GM18858 (cell line): ENCODE measurements at regions not wholly inside any gene's neighbourhood (a gene's known extent, or its start where the extent isn't known, plus 50 kb on each side); places are given as distances from the start of the nearest gene placed in this dataset.

Experiments used
- ATAC-seq: cut with Tn5 transposase; IDR thresholded peaks from one replicate; pipeline ENCODE4 v1.9.1; 2021; ENCODE audit not compliant: unreplicated experiment

DNA sequence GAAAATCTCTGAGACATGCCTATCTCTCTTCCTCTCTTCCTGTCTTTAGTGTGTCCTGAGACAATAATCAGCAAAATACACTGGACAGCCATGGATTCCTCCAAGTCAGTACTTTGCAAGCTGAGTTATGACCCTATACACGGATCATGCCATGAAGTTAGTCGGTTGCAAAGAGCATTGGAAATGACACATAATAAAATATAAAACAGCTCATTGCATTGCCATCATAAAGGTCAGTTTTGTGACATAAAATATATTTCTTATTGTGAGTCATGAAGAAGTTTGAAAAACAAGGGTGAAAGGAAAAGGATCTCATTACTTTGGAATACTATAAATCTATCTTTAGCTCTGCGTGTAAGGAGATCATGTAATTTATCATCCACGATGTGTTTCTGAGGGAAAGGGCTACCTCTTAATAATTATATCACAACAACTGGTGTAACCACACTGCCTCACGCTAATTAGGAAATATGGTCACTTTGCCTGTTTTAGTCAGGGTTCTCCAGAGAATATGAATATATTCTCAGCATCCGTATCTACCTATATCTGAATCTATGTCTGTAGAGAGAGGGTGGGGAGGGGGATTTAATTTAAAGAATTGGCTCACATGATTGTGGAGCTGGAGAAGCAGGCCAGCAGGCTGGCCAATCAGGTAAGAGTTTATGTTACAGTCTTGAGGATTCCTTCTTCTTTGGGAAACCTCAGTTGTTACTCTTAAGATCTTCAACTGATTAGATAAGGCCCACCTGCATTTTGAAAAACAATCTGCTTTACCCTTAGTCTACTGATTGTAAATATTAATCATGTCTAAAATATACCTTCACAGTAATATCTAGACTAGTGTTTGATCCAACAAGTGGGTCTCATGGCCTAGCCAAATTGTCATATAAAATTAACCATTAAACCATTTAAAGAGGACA, 198.8 kb downstream of the FAT3 start:
- ATAC-seq = no peak

DNA sequence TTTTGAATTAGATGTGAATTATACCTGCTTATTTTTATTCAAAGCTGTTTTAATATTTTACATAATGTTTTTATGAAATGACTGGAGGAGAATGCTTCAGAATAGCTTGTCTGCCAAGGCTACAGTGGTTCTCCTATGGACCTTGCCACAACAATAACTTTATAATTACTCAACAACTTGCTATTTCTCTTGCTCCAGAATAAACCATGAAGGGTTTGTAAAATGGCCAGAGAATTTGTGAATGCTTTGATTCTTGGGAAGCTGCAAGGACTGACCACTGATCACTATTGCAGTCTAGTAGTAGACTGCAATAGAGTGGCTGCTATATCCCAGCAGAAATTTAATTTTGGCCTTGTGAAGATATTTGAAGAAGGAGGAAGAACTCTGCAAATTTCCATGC, 199.7 kb downstream of the FAT3 start:
- no peak for ATAC-seq

DNA sequence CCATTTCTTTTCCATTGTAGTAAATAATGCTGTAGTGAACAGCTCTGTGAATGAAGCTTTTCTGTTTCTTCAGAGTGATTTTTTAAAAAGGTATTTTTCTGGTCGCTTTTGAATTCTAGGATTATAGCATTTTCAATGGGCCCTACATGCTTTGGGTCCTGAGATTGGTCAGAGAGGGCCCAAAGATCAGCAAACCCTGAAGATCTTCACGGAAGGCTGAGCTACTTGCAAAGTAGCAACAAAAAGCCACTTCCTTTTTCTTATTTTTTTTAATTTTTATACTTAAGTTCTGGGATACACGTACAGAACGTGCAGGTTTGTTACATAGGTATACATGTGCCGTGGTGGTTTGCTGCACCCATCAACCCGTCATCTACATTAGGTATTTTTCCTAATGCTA, 200.5 kb downstream of the FAT3 start:
- no peak for ATAC-seq

DNA sequence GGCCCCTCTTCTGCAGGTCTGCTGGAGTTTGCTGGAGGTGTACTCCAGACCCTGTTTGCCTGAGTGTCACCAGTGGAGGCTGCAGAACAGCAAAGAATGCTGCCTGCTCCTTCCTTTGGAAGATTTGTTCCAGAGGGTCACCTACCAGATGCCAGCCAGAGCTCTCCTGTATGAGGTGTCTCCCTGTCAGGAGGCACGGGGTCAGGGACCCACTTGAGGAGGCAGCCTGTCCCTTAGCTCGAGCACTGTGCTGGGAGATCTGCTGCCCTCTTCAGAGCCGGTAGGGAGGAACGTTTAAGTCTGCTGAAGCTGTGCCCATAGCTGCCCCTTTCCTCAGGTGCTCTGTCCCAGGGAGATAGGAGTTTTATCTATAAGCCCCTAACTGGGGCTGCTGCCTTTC, 207.9 kb downstream of the FAT3 start:
- ATAC-seq = no peak

DNA sequence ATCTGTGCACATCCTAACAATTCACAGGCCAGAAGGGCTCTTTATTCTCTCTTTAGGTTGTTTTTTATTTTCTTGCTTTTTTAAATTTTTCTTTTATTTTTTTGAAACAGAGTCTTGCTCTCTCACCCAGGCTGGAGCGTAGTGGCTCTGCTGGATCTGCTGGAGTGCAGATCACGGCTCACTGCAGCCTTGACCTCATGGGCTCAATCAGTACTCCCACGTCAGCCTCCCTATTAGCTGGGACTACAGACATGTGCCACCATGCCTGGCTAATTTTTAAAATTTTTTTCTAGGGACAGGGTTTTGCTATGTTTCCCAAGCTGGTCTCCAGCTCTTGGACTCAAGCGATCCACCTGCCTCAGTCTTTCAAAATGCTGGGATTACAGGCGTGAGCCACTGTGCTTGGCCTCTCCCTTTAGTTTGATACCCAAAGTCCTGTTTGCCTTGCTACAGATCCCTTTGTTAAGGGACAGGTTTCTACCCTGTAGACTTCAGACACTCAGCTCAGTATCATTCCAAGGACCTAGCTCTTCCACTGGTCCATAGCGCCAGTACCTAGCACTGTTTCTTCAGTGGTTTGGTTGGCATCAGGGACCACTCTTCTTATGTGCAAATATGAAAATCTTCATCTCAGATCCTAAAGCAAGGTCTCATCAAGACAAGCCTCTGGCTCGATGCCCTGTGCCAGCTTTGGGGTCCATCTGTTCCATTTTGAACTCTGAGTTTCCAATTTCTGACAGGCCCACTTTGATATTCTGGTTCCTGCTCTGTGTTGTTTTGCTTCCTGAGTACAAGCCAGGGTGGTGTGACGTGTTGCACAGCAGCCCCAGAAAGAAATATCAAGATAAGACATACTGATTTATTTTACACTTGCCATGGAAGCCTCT, 211.7 kb downstream of the FAT3 start:
- ATAC-seq = no peak

DNA sequence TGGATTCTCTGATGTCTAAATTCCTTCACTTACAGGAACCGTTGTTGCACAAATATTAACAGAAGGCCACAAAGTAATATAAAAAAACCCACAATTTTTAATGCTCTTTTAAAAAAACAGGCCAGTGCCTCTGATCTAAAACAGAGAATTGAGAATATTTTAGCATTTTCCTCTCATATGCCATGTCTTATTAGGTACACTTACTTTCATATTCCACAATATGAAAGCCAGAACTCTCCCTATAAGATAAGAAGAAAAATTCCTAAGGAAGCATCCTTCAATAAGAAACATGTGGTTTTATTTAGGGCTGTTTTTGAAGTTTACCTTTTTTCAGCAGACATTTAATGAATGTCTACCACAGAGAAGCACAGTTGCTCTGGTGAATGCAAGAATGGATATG, 214.5 kb downstream of the FAT3 start:
- no peak for ATAC-seq

DNA sequence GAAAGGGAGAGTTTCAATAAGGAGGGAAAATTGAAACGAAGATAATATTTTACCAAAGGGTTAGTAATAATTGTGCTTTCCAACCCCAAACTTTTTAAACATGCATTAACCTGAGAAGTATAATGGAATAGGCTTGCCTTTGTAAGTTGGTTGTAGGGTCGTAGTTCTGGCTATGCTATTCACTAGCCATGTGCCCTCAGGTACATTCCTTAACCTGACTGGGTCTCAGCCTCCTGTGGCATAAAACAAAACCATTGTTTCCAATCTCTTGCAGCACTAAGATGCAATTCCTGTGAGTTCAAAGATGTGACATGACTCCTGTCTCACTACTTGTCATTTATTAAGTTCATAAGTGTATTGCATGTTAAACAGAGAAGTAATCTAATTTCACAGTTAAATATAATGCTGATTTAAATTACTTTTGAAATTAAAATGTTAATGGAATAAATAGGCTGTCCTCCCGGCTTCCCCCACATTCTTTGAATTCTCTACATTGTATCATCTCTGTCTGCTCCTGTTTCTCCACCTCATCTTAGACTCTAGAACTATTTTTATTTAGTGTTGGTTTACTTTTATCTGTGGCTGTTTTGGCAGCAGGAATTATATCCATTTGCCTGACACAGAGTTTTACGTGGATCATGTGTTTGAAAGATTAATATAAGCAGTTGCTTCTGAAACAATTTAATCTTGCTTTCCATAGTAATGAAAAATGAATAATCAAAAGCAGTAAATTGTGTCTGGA, 216.3 kb downstream of the FAT3 start:
- ATAC-seq = no peak

DNA sequence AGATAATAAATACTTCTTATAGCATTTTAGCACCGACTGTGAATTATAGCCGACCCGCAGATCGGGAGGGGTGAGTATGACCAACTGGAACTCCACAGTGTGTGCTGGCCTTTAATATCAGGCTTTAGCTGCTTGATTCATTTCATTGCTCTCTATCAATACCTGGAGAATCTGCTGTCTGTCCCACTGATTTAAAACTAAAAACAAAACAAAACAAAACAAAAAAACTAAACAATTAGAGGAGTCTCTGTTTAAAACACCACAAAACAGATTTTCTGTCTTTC, 216.8 kb downstream of the FAT3 start:
- ATAC-seq = no peak

DNA sequence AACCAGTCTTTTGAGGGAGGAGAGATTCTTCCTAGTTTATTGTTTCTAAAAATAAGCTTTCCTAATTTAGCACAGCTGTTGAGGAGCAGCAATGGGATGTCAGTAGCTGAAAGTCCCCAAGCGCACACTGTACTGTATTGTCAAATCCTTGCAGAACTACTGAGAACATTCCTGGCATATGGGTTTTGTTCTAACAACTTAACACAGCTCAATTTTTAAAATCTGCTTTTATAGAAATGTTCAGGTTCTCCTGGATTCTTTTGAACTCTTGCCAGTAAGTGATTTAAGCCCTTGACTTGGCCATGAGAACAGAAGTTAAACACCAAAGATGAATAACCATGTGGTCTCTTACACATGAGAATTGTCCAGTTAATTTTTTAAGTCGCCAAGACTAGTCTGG, 218.6 kb downstream of the FAT3 start:
- no peak for ATAC-seq

DNA sequence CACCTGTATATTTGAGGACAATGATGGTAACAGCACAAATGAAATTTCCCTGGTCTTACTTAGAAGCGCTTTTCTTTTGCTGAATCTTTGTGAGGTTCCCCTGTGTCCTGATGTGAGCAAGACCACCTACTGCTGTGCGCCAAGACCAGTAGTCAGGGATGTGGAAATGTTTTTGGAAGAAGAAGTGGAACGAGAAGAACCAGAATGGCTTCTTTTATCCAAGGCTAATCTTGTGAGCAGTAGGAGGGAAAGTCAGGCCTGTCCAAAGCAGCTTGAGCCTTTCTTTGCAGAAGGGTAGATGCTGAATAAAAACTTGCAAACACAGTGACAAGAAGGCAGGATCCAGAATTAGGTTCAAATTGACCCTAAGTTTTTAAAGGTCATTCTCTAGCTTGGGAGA, 223.0 kb downstream of the FAT3 start:
- no peak for ATAC-seq

DNA sequence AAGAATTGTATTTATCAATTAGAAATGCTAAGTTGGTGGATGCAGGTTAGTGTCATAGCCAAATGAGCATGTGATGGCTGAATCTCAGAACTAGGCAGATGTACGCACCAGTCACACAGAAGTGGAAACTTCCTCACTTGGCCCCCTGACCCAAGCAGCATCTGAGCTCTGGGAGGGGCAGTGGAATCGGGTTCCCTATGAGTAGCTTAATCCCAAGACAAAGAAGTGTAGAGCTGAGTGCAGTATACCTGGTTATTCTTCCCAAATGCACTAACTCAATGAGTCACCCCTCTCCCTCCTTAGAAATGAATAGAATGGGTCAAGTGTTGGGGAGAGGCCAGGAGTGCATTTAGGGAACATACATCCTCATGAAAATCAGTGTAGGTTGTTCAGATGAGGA, 224.6 kb downstream of the FAT3 start:
- no peak for ATAC-seq

DNA sequence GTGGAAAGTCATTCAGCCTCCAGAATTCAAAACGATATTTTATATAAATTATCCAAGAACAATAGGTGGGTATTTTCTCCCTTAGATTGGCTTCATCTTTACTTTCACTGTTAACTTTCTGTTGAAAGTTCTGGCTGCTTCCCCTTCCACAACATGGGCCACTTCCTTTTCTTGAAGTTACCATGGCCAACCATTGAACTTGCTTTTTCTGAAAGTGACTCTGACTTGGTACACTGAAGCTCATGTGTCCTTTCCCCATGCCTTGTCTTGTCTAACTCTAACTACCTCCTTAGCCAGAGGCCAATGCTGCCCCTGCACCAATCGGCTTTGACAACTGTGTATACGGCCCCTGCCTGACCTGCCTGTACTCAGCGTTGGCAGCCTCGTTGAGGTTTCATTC, 225.2 kb downstream of the FAT3 start:
- no peak for ATAC-seq

DNA sequence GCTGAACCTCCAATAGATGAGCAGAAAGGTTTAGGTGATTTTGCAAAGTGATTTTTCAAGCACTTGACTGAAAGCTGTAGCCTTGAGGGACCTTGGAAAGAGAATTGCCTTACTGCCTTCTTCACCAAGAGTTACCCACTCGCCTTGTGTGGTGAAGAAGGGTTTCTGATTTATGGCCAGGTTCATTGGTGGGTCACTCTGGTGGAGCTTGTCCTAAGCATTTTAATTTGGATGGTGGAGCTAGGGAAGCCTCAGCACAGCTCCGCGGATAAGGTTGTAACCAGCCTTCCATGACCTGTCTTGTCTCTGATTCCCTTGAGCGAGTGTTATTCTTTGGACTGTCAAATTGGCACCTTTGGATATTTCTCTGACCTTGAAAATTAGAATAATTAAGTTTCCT, 226.4 kb downstream of the FAT3 start:
- no peak for ATAC-seq

DNA sequence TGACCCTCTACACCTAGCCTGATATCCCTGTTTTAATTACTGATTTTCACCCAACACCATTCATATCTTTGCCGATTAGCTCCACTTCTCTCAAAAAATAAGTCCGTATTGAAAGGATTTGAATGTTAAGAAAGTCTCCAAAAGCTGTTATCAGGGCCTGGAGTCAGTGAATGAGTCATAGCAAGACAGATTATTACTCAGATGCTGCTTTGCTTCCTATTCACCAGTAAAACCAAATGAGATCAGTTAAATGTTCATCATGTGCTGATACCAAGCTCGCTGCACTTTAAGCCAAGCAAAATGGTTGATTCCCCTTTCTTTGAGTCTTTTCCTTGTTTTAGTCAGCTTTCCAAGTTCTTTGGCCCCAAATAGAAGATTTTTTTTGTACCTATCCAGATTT, 228.4 kb downstream of the FAT3 start:
- peak; percentile 82 for ATAC-seq

DNA sequence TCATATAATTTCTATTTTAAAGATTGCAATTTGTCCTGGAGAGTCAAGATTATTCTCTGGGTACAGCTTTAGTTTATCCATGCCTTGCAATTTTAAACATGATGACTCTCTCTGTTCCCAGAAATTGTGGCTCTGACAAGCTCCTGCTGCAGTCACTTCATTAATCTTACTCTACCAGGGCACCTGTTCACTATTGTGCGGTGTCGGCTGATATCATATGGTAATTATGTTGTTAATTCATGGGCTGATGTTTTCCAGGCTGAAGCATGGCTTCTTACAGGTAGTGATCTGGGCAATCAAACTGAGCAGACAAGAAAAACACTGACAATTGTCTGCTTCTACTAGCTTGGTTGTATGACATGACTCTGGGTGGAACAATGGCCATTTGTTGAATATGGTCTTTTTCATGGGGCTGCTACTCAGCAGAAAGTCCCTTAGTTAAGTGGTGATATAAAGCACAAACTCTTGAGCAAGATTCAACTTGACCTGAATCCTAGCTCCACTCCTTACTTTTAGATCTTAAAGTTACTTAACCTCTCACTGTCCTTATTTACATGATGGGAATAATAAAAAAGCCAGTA, 230.7 kb downstream of the FAT3 start:
- ATAC-seq = no peak

DNA sequence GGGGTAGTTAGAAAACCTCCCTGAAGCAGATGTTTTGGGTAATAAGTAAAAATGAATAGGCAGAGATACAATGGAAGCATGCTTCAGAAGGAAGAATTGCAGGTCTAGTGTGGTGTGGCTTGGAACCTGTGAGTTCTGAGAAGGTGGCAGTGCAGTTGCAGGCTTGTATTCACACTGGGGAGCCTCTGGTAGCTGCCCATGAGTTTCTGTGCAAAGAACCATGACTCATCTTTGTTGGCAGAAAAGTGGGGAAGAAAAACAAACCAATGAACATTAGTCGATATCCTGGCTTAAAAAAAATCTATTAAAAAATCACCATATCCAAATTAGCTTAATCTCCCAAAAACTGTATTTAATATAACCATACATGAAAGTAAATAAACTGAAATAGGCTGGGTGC, 232.6 kb downstream of the FAT3 start:
- ATAC-seq = no peak

DNA sequence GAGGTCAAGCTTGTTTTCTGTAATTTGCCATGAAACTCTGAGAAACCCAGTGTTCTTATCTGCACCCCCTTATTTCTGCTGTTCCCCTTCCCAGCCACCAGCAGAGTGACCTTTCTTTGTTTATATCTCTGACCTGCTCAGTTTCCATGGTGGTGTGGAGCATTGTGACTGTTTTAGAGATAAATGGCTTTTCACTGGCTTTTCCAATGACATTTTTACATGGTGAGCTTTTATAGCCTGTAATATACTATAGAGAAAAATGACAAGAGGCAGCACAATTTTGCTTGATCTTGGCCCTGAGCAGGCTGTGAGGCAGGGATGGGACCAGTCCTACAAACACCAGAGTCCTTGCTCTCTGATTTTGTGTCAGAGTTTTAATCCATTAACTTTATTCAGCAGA, 233.9 kb downstream of the FAT3 start:
- no peak for ATAC-seq

DNA sequence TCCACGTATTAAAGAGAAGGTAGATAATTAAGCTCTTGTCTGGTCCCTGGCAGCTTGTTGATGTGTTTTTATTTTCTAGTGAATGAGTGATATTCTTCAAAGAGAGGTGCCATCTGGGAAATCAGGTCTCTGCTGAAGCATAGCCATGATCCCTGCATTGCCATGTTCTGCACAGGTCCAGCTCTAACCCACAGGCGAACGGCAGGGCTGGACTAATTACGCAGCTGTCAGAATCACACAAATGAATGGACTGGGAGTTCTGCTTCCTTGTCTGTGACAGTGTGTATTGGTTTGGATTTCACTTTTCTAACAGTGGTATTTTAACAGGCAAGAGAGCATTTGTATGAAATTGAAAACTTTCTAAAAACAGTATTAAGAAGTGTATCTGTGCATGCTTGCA, 235.6 kb downstream of the FAT3 start:
- ATAC-seq = no peak

DNA sequence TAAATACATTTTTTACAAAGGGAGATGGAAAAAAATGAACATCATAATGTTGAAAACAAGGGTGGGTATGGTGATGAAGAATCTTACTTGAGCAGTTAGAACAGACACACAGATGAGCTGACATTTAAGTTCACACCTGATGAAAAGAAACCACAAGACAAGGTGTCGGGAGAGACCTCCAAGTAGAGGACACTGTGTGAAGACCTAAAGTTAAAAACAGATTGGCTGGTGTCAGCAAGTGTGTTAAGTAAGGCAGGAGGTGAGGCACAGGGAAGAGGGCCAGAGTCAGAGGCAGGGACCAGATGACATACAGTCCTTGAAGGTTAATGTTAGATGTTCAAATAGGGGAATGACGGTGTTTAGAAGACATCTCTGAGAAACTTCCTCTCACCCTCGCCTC, 236.8 kb downstream of the FAT3 start:
- ATAC-seq = no peak

DNA sequence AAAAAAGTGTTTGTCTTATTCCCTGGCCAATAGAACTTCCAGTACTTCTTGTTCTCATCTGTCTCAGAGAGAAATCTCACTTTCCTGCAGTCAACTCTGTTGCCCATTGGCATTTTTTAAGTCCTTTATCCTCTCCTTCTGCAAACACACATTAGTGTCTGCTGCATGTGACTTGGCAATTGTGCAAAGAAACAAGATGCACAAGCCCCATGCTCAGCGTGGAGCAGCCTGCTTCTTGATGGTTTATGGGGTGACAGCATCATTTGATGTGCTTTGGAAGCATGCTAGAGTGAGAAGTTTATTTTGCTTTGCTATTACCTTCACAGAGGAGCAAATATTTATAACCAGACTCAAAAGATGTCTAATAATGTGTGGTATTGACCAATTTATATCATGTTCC, 238.2 kb downstream of the FAT3 start:
- ATAC-seq = no peak

DNA sequence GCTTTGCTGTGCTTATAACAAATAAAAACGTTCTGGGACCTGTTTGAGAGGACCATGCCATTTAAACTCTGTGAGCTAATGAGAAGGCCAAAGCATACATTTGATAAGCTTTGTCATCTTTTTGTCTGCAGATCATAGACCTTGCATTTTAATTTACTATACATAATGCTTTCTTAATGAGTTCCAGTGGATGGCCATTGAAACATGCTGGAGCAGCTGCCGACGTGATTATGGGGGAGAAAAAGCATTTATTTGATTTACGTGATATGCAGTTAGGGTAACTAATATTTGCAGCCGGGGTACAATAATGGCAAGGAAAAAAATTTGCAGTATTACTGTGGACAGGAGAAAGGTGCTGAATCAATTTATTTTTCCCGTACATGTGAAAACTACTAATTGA, 240.2 kb downstream of the FAT3 start:
- no peak for ATAC-seq
